ENCODE measurements at regions not wholly inside any gene's neighbourhood (a gene's known extent, or its start where the extent isn't known, plus 50 kb on each side); places are given as distances from the start of the nearest gene placed in this dataset.

- no peaks in the 10 kb centered on the region for H3K36me3 ChIP-seq (ENCODE audit: insufficient read depth)
- H4K20me1 ChIP-seq (ENCODE audit: insufficient read depth): no peaks in the 10 kb centered on the region
- no peaks in the 10 kb centered on the region for H3K4me1 ChIP-seq (ENCODE audit: low read depth, poor library complexity, severe bottlenecking)
- H3K27me3 ChIP-seq (ENCODE audit: insufficient read depth, low read depth): no peaks in the 10 kb centered on the region
- H2AFZ ChIP-seq (ENCODE audit: low read depth): no peak overlapping the region
- no peak overlapping the region for H3K4me2 ChIP-seq
- no peaks in the 10 kb centered on the region for H3K79me2 ChIP-seq (ENCODE audit: insufficient read depth, low read depth)
- H3K4me3 ChIP-seq (IDR thresholded peaks at IDR 0.05; ENCODE audit: insufficient read depth, low read depth, low read length): no peak overlapping the region
- no peak overlapping the region for H3K9ac ChIP-seq
- H3K27ac ChIP-seq: no peak overlapping the region
- no peak for TF ChIP-seq CTCF (conservative IDR thresholded peaks at IDR 0.05; ENCODE audit: low read depth, low read length)
Measured at GRCh38 chr5:143481697-143482531, 78.4 kb upstream of the NR3C1 start.

- H3K4me2 ChIP-seq: no peak overlapping the region
- H3K36me3 ChIP-seq (ENCODE audit: insufficient read depth): no peaks in the 10 kb centered on the region
- no peaks in the 10 kb centered on the region for H3K4me1 ChIP-seq (ENCODE audit: low read depth, poor library complexity, severe bottlenecking)
- H3K4me3 ChIP-seq (IDR thresholded peaks at IDR 0.05; ENCODE audit: insufficient read depth, low read depth, low read length): no peak overlapping the region
- no peak overlapping the region for H2AFZ ChIP-seq (ENCODE audit: low read depth)
- H3K79me2 ChIP-seq (ENCODE audit: insufficient read depth, low read depth): no peaks in the 10 kb centered on the region
- no peak for TF ChIP-seq CTCF (conservative IDR thresholded peaks at IDR 0.05; ENCODE audit: low read depth, low read length)
- H4K20me1 ChIP-seq (ENCODE audit: insufficient read depth): no peaks in the 10 kb centered on the region
- H3K27me3 ChIP-seq (ENCODE audit: insufficient read depth, low read depth): no peaks in the 10 kb centered on the region
- no peak overlapping the region for H3K27ac ChIP-seq
- H3K9ac ChIP-seq: no peak overlapping the region
Measured at GRCh38 chr5:143480001-143480400, 76.5 kb upstream of the NR3C1 start.

- Histone ChIP-seq H4K20me1 (ENCODE audit: insufficient read depth) (no peaks in the 10 kb centered on the region), H3K4me3 (IDR thresholded peaks at IDR 0.05; ENCODE audit: insufficient read depth, low read depth, low read length) (no peak overlapping the region), H3K27ac (no peak overlapping the region), H3K79me2 (ENCODE audit: insufficient read depth, low read depth) (no peaks in the 10 kb centered on the region), H3K36me3 (ENCODE audit: insufficient read depth) (no peaks in the 10 kb centered on the region), H2AFZ (ENCODE audit: low read depth) (no peak overlapping the region), H3K9ac (no peak overlapping the region), H3K4me1 (ENCODE audit: low read depth, poor library complexity, severe bottlenecking) (no peaks in the 10 kb centered on the region), H3K27me3 (ENCODE audit: insufficient read depth, low read depth) (no peaks in the 10 kb centered on the region), H3K4me2 (no peak overlapping the region)
- no peak for TF ChIP-seq CTCF (conservative IDR thresholded peaks at IDR 0.05; ENCODE audit: low read depth, low read length)
Measured at GRCh38 chr5:143479394-143479793, 75.9 kb upstream of the NR3C1 start.

- no peaks in the 10 kb centered on the region for H3K36me3 ChIP-seq (ENCODE audit: insufficient read depth)
- no peak overlapping the region for H3K4me3 ChIP-seq (IDR thresholded peaks at IDR 0.05; ENCODE audit: insufficient read depth, low read depth, low read length)
- H3K27ac ChIP-seq: no peak overlapping the region
- H3K4me2 ChIP-seq: no peak overlapping the region
- H3K4me1 ChIP-seq (ENCODE audit: low read depth, poor library complexity, severe bottlenecking): no peaks in the 10 kb centered on the region
- H4K20me1 ChIP-seq (ENCODE audit: insufficient read depth): no peaks in the 10 kb centered on the region
- H3K27me3 ChIP-seq (ENCODE audit: insufficient read depth, low read depth): no peaks in the 10 kb centered on the region
- H2AFZ ChIP-seq (ENCODE audit: low read depth): no peak overlapping the region
- no peak overlapping the region for H3K9ac ChIP-seq
- no peak for TF ChIP-seq CTCF (conservative IDR thresholded peaks at IDR 0.05; ENCODE audit: low read depth, low read length)
- H3K79me2 ChIP-seq (ENCODE audit: insufficient read depth, low read depth): no peaks in the 10 kb centered on the region
Measured at GRCh38 chr5:143476601-143477211, 73.2 kb upstream of the NR3C1 start.
